ENCODE measurements at regions not wholly inside any gene's neighbourhood (a gene's known extent, or its start where the extent isn't known, plus 50 kb on each side); places are given as distances from the start of the nearest gene placed in this dataset.

DNA sequence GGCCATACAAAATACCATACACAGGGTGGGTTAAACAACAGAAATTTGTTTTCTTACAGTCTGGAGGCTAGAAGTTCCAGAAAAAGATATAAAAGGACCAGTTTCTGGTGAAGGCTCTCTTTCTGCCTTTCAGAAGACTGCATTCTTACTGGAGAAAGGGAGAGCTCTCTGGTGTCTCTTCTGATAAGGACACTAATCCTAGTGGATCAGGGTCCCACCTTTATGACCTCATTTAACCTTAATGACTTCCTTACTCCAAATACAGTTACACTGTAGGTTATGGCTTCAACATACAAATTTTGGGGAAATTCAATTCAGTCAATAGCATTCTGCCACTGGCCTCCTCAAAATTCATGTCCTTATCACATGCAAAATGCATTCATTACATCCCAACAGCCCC, 351.9 kb upstream of the POU5F2 start:
- Histone ChIP-seq H3K36me3 (ENCODE audit: control insufficient read depth in 2 of 2, extremely low read depth in 1 of 2, insufficient read depth in 2 of 2, low read length in 2 of 2) (no peaks in the 10 kb centered on the region), H4K20me1 (replicated peaks; ENCODE audit: control insufficient read depth, extremely low read depth, insufficient read depth, low read length) (peaks cover 2% of the 10 kb centered on the region), H3K4me3 (replicated peaks in 1 of 3; ENCODE audit: insufficient read depth in 1 of 3, low read depth in 1 of 3, low read length in 3 of 3) (no peak overlapping the region), H3K9me3 (replicated peaks; ENCODE audit: control insufficient read depth, insufficient read depth, low read length) (no peaks in the 10 kb centered on the region), H3K4me2 (ENCODE audit: insufficient read depth, low read length) (no peak overlapping the region), H3K27ac (ENCODE audit: insufficient read depth, low read depth, low read length) (no peak overlapping the region), H3K9ac (replicated peaks; ENCODE audit: extremely low read depth, insufficient read depth, low read length) (no peak overlapping the region), H3K9me1 (replicated peaks; ENCODE audit: control insufficient read depth, extremely low read depth, insufficient read depth, low read length) (no peaks in the 10 kb centered on the region), H3K27me3 (ENCODE audit: control insufficient read depth in 2 of 2, insufficient read depth in 2 of 2, low read length in 2 of 2) (no peaks in the 10 kb centered on the region), H3K4me1 (ENCODE audit: control insufficient read depth, extremely low read depth, insufficient read depth, low read length) (no peaks in the 10 kb centered on the region), H2AFZ (ENCODE audit: low read depth, low read length) (no peak overlapping the region), H3K79me2 (ENCODE audit: control insufficient read depth, insufficient read depth, low read length) (peaks cover 19% of the 10 kb centered on the region)
- no peak for FAIRE-seq
- CTCF ChIA-PET = no interaction called here
- DNase-seq (ENCODE audit: low read depth, low spot score) = no peak
- TF ChIP-seq POLR2A (IDR thresholded peaks at IDR 0.05; ENCODE audit: low read depth, low read length) (no peak), POLR2AphosphoS5 (IDR thresholded peaks at IDR 0.05; ENCODE audit: insufficient read depth, low read depth, low read length) (no peak), MYC (IDR thresholded peaks at IDR 0.05; ENCODE audit: low read depth, low read length) (no peak), EZH2 (IDR thresholded peaks at IDR 0.05; ENCODE audit: borderline replicate concordance, low read depth, low read length, severe bottlenecking) (no peak), GATA2 (IDR thresholded peaks at IDR 0.05; ENCODE audit: insufficient read depth, insufficient read length, low read depth, low read length) (no peak), JUN (IDR thresholded peaks at IDR 0.05; ENCODE audit: borderline replicate concordance, insufficient read depth, insufficient read length, low read depth) (no peak), FOS (IDR thresholded peaks at IDR 0.05; ENCODE audit: borderline replicate concordance, insufficient read depth, low read length) (no peak)
- TF ChIP-seq, protein P1, sequence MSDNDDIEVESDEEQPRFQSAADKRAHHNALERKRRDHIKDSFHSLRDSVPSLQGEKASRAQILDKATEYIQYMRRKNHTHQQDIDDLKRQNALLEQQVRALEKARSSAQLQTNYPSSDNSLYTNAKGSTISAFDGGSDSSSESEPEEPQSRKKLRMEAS (IDR thresholded peaks at IDR 0.05; ENCODE audit: insufficient read depth, insufficient read length) = no peak
- TF ChIP-seq, protein P2, sequence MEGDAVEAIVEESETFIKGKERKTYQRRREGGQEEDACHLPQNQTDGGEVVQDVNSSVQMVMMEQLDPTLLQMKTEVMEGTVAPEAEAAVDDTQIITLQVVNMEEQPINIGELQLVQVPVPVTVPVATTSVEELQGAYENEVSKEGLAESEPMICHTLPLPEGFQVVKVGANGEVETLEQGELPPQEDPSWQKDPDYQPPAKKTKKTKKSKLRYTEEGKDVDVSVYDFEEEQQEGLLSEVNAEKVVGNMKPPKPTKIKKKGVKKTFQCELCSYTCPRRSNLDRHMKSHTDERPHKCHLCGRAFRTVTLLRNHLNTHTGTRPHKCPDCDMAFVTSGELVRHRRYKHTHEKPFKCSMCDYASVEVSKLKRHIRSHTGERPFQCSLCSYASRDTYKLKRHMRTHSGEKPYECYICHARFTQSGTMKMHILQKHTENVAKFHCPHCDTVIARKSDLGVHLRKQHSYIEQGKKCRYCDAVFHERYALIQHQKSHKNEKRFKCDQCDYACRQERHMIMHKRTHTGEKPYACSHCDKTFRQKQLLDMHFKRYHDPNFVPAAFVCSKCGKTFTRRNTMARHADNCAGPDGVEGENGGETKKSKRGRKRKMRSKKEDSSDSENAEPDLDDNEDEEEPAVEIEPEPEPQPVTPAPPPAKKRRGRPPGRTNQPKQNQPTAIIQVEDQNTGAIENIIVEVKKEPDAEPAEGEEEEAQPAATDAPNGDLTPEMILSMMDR (IDR thresholded peaks at IDR 0.05; ENCODE audit: extremely low read depth in 1 of 2, insufficient read depth in 1 of 2, low read depth in 1 of 2, low read length in 2 of 2) = no peak
- dilution Hi-C loops (cut with MboI; ENCODE audit: extremely low pct_ligation_motif_present, low sequenced_read_pairs) = no loop called here
- POLR2A ChIA-PET = no interaction called here
- intact Hi-C loops (cut with micrococcal nuclease) = no loop called here
- BruUV-seq (replicated peaks) = no TSS peak

All from endothelial cell of umbilical vein (primary cell).